Endothelial cell of umbilical vein (primary cell): ENCODE measurements at regions not wholly inside any gene's neighbourhood (a gene's known extent, or its start where the extent isn't known, plus 50 kb on each side); places are given as distances from the start of the nearest gene placed in this dataset.

Source experiments
- BruUV-seq: library from RNA; stranded (reverse); fragments of 400-500 nt; replicated peaks from 2 replicates; lab custom pipeline; 2021; lab: Mats Ljungman, UMichigan
- CTCF ChIA-PET: fragments of 300-600, 350-600 bp; sonication (Branson Sonifier 250); formaldehyde crosslinking; loops from one replicate; lab custom pipeline; 2021; ENCODE audit warnings: antibody characterized with exemption, inconsistent platforms; lab: Charles Lee
- POLR2A ChIA-PET: fragments of 300-600, 350-600 bp; sonication (Branson Sonifier 250); formaldehyde crosslinking; loops from one replicate; lab custom pipeline; 2021; ENCODE audit warnings: antibody characterized with exemption, inconsistent platforms; lab: Charles Lee
- DNase-seq: peaks from one replicate; pipeline ENCODE4 v3.0.0-alpha.2; 2011; ENCODE audit warnings: low read depth, low spot score
- FAIRE-seq: peaks from 2 replicates; lab custom pipeline; 2011; peaks lifted over from hg19 to GRCh38; lab: Jason Lieb, UNC
- H2AFZ ChIP-seq: 2 replicates; pipeline ENCODE4 v1.6.0; 2012; ENCODE audit warnings: low read depth, low read length, control low read depth, inconsistent platforms
- H3K27ac ChIP-seq: 2 replicates; pipeline ENCODE4 v1.5.1; 2011; ENCODE audit warnings: low read depth, mild to moderate bottlenecking, control low read depth, low read length, moderate library complexity; ENCODE audit not compliant: insufficient read depth
- H3K27me3 ChIP-seq, 2 experiments: 2 replicates each; pipeline versions ENCODE4 v1.6.0 to v1.6.1; 2011; ENCODE audit warnings: low read length in 2 of 2, mixed read lengths in 1 of 2; ENCODE audit not compliant: control insufficient read depth in 2 of 2, insufficient read depth in 2 of 2
- H3K36me3 ChIP-seq, 2 experiments: 2 replicates in 1 of 2; 3 replicates in 1 of 2; pipeline ENCODE4 v1.5.1; 2011; ENCODE audit warnings: low read length in 2 of 2, mild to moderate bottlenecking in 1 of 2, moderate library complexity in 1 of 2; ENCODE audit not compliant: control insufficient read depth in 2 of 2, insufficient read depth in 2 of 2; ENCODE audit errors: extremely low read depth in 1 of 2
- H3K4me1 ChIP-seq: 3 replicates; pipeline ENCODE4 v1.5.1; 2011; ENCODE audit warnings: mild to moderate bottlenecking, low read length; ENCODE audit not compliant: control insufficient read depth, insufficient read depth; ENCODE audit errors: extremely low read depth
- H3K4me2 ChIP-seq: 2 replicates; pipeline ENCODE4 v1.6.1; 2011; ENCODE audit warnings: low read length, control low read depth, mixed read lengths; ENCODE audit not compliant: insufficient read depth
- H3K4me3 ChIP-seq, 3 experiments: fragments of 200-600 bp in 1 of 3; sonication (generic), shearing (Covaris generic) in 1 of 3; replicated peaks in 1 of 3; 2 replicates each; pipeline ENCODE4 v1.5.1; 2011 to 2016; ENCODE audit warnings: control low read depth in 3 of 3, low read length in 3 of 3, mild to moderate bottlenecking in 2 of 3, inconsistent platforms in 1 of 3, low read depth in 1 of 3, moderate library complexity in 1 of 3; ENCODE audit not compliant: insufficient read depth in 1 of 3
- H3K79me2 ChIP-seq: 2 replicates; pipeline ENCODE4 v1.6.0; 2012; ENCODE audit warnings: low read length, inconsistent platforms; ENCODE audit not compliant: control insufficient read depth, insufficient read depth
- H3K9ac ChIP-seq: replicated peaks from 2 replicates; pipeline ENCODE3; 2011; ENCODE audit warnings: low read length, control low read depth; ENCODE audit not compliant: insufficient read depth; ENCODE audit errors: extremely low read depth
- H3K9me1 ChIP-seq: replicated peaks from 3 replicates; pipeline ENCODE4 v1.6.0; 2011; ENCODE audit warnings: mild to moderate bottlenecking, low read length; ENCODE audit not compliant: control insufficient read depth, insufficient read depth; ENCODE audit errors: extremely low read depth
- H3K9me3 ChIP-seq: replicated peaks from 2 replicates; pipeline ENCODE4 v1.5.1; 2012; ENCODE audit warnings: low read length, inconsistent platforms; ENCODE audit not compliant: control insufficient read depth, insufficient read depth
- H4K20me1 ChIP-seq: replicated peaks from 2 replicates; pipeline ENCODE3; 2011; ENCODE audit warnings: mild to moderate bottlenecking, low read length; ENCODE audit not compliant: control insufficient read depth, insufficient read depth; ENCODE audit errors: extremely low read depth
- CTCF ChIP-seq, 2 donors: IDR thresholded peaks; 1 replicate in 1 of 2; 2 replicates in 1 of 2; pipeline ENCODE4 v1.5.1; 2011; ENCODE audit warnings: low read length in 2 of 2, mild to moderate bottlenecking in 2 of 2, moderate library complexity in 2 of 2, control low read depth in 1 of 2, inconsistent platforms in 1 of 2, low read depth in 1 of 2; ENCODE audit not compliant: insufficient read depth in 1 of 2; ENCODE audit errors: extremely low read depth in 1 of 2
- EZH2 ChIP-seq: IDR thresholded peaks from 2 replicates; pipeline ENCODE4 v1.6.1; 2012; ENCODE audit warnings: borderline replicate concordance, low read depth, mild to moderate bottlenecking, moderate library complexity, low read length, inconsistent platforms; ENCODE audit not compliant: severe bottlenecking
- FOS ChIP-seq: IDR thresholded peaks from 2 replicates; pipeline ENCODE4 v1.6.1; 2011; ENCODE audit warnings: mild to moderate bottlenecking, low read length, moderate library complexity, borderline replicate concordance; ENCODE audit not compliant: insufficient read depth
- GATA2 ChIP-seq: IDR thresholded peaks from 2 replicates; pipeline ENCODE4 v1.7.0; 2011; ENCODE audit warnings: low read depth, mild to moderate bottlenecking, moderate library complexity, mixed read lengths, low read length; ENCODE audit not compliant: insufficient read length, insufficient read depth
- JUN ChIP-seq: IDR thresholded peaks from 2 replicates; pipeline ENCODE4 v1.6.1; 2011; ENCODE audit warnings: borderline replicate concordance, low read depth; ENCODE audit not compliant: insufficient read length, insufficient read depth
- MAX ChIP-seq: IDR thresholded peaks from 2 replicates; pipeline ENCODE4 v1.6.1; 2011; ENCODE audit not compliant: insufficient read depth, insufficient read length
- MYC ChIP-seq: IDR thresholded peaks from one replicate; pipeline ENCODE4 v1.6.1; 2011; ENCODE audit warnings: mild to moderate bottlenecking, low read depth, low read length
- POLR2A ChIP-seq: IDR thresholded peaks from 2 replicates; pipeline ENCODE4 v1.6.1; 2012; ENCODE audit warnings: low read depth, mild to moderate bottlenecking, control low read depth, low read length
- POLR2AphosphoS5 ChIP-seq: IDR thresholded peaks from 2 replicates; pipeline ENCODE4 v1.6.1; 2012; ENCODE audit warnings: low read depth, mild to moderate bottlenecking, control low read depth, low read length, moderate library complexity; ENCODE audit not compliant: insufficient read depth
- dilution Hi-C: fragments of 300-500 bp; cut with MboI; formaldehyde crosslinking; loops from one replicate; pipeline ENCODE4 v1.15.0; 2019; ENCODE audit warnings: low sequenced_read_pairs; ENCODE audit not compliant: extremely low pct_ligation_motif_present
- intact Hi-C: fragments of 100-400 bp; cut with micrococcal nuclease; formaldehyde crosslinking; loops from one replicate; pipeline ENCODE4 v1.10.0; 2022

GRCh38 chr7:52826515-52827265 lies 208.7 kb upstream of the POM121L12 start:
- H3K9ac ChIP-seq: no peak overlapping the region
- ChIA-PET POLR2A (no interaction called here), CTCF (no interaction called here)
- H4K20me1 ChIP-seq: no peaks in the 10 kb centered on the region
- H3K36me3 ChIP-seq: no peaks in the 10 kb centered on the region
- H3K4me1 ChIP-seq: no peaks in the 10 kb centered on the region
- TF ChIP-seq CTCF (IDR thresholded peaks at IDR 0.05; ENCODE audit: extremely low read depth in 1 of 2, insufficient read depth in 1 of 2, low read depth in 1 of 2, low read length in 2 of 2) (no peak), FOS (no peak), MYC (no peak), POLR2AphosphoS5 (no peak), JUN (no peak), EZH2 (no peak), GATA2 (no peak), MAX (no peak), POLR2A (no peak)
- no peak overlapping the region for H3K4me3 ChIP-seq
- DNase-seq (no peak), FAIRE-seq (no peak)
- no peaks in the 10 kb centered on the region for H3K79me2 ChIP-seq
- H2AFZ ChIP-seq: no peak overlapping the region
- H3K27ac ChIP-seq: no peak overlapping the region
- dilution Hi-C loops (no loop called here), intact Hi-C loops (no loop called here)
- H3K27me3 ChIP-seq: no peaks in the 10 kb centered on the region
- H3K9me3 ChIP-seq: peaks cover 2% of the 10 kb centered on the region
- BruUV-seq: no TSS peak
- H3K9me1 ChIP-seq: no peaks in the 10 kb centered on the region
- no peak overlapping the region for H3K4me2 ChIP-seq
